GM12878 (cell line): ENCODE measurements at regions not wholly inside any gene's neighbourhood (a gene's known extent, or its start where the extent isn't known, plus 50 kb on each side); places are given as distances from the start of the nearest gene placed in this dataset.
"Not testable (repeated sequence)": the region's sequence is repeated elsewhere in the genome, so short reads cannot be mapped to it uniquely, and the experiment has no call there.

Source experiments
- ATAC-seq: fragments of 200-7000 bp; cut with Tn5 transposase; 3 replicates; pipeline ENCODE4 v1.9.1; 2020; ENCODE audit warnings: mild to moderate bottlenecking, moderate library complexity
- BruUV-seq: library from RNA; stranded (reverse); fragments of 400-500 nt; replicated peaks from 2 replicates; lab custom pipeline; 2021; lab: Mats Ljungman, UMichigan
- CTCF ChIA-PET: fragments of 300-600 bp; sonication (Branson Sonifier 250); formaldehyde crosslinking; extraction: SDS; loops from one replicate; lab custom pipeline; 2021; ENCODE audit warnings: inconsistent platforms; lab: Yijun Ruan, JAX
- POLR2A ChIA-PET: fragments of 350-600 bp; formaldehyde crosslinking; extraction: SDS; loops from one replicate; lab custom pipeline; 2021; ENCODE audit warnings: inconsistent platforms; lab: Charles Lee
- RAD21 ChIA-PET: fragments of 300-600 bp; sonication (Branson Sonifier 250); formaldehyde crosslinking; loops from one replicate; lab custom pipeline; 2023; ENCODE audit warnings: antibody characterized with exemption; ENCODE audit not compliant: unreplicated experiment; lab: Charles Lee
- SMC1A ChIA-PET: fragments of 300-600 bp; sonication (Branson Sonifier 250); formaldehyde crosslinking; loops from one replicate; lab custom pipeline; 2023; ENCODE audit not compliant: unreplicated experiment, uncharacterized antibody; lab: Charles Lee
- DNase-seq: peaks from one replicate; pipeline ENCODE4 v3.0.0-alpha.2; 2011; ENCODE audit warnings: low read depth, low spot score
- FAIRE-seq: peaks from 3 replicates; lab custom pipeline; 2011; peaks lifted over from hg19 to GRCh38; lab: Jason Lieb, UNC
- H2AFZ ChIP-seq: 2 replicates; pipeline ENCODE4 v1.6.0; 2011; ENCODE audit warnings: low read depth, low read length, control low read depth; ENCODE audit not compliant: control insufficient read depth
- H3K27ac ChIP-seq: 2 replicates; pipeline ENCODE4 v1.5.1; 2011; ENCODE audit warnings: control low read depth; ENCODE audit not compliant: control insufficient read depth, insufficient read depth
- H3K27me3 ChIP-seq, 2 experiments: replicated peaks in 1 of 2; 2 replicates each; pipeline versions ENCODE4 v1.6.0 to v1.6.1; 2011; ENCODE audit warnings: low read length in 1 of 2; ENCODE audit not compliant: control insufficient read depth in 2 of 2, insufficient read depth in 2 of 2
- H3K36me3 ChIP-seq, 2 experiments: 2 replicates each; pipeline ENCODE4 v1.5.1; 2011; ENCODE audit warnings: low read length in 1 of 2; ENCODE audit not compliant: control insufficient read depth in 2 of 2, insufficient read depth in 2 of 2
- H3K4me1 ChIP-seq: 2 replicates; pipeline ENCODE4 v1.6.1; 2011; ENCODE audit warnings: mild to moderate bottlenecking, low read length, moderate library complexity, mixed read lengths; ENCODE audit not compliant: control insufficient read depth, insufficient read depth
- H3K4me2 ChIP-seq: 2 replicates; pipeline ENCODE4 v1.6.0; 2011; ENCODE audit warnings: control low read depth; ENCODE audit not compliant: control insufficient read depth, insufficient read depth
- H3K4me3 ChIP-seq: fragments of 200-600 bp; sonication (generic); 2 replicates; pipeline ENCODE4 v1.5.1; 2016
- H3K79me2 ChIP-seq: 2 replicates; pipeline ENCODE4 v1.6.0; 2011; ENCODE audit warnings: low read length; ENCODE audit not compliant: control insufficient read depth, insufficient read depth
- H3K9ac ChIP-seq: 2 replicates; pipeline ENCODE4 v1.8.0; 2011; ENCODE audit warnings: low read length, control low read depth, mixed read lengths; ENCODE audit not compliant: control insufficient read depth, insufficient read depth
- H3K9me3 ChIP-seq: replicated peaks from 3 replicates; pipeline ENCODE4 v1.5.1; 2011; ENCODE audit warnings: mild to moderate bottlenecking, low read length; ENCODE audit not compliant: control insufficient read depth, insufficient read depth
- H4K20me1 ChIP-seq: 2 replicates; pipeline ENCODE4 v1.6.0; 2011; ENCODE audit not compliant: control insufficient read depth, insufficient read depth
- WGBS: methylation state at CpG from one replicate; pipeline ENCODE4 v1.1.6; 2016; ENCODE audit warnings: low lambda C conversion rate; ENCODE audit not compliant: insufficient replicate concordance, insufficient coverage; ENCODE audit errors: missing lambda C conversion rate; 5-methylcytosine and 5-hydroxymethylcytosine counted together
- in situ Hi-C: fragments of 300-500 bp; cut with MboI; formaldehyde crosslinking; loops from 9 replicates; pipeline ENCODE4 v1.14.3; 2018; ENCODE audit warnings: mixed read lengths
- intact Hi-C: fragments of 100-400 bp; cut with micrococcal nuclease; formaldehyde crosslinking; loops from one replicate; pipeline ENCODE4 v1.14.2; 2022; ENCODE audit not compliant: unreplicated experiment

DNA sequence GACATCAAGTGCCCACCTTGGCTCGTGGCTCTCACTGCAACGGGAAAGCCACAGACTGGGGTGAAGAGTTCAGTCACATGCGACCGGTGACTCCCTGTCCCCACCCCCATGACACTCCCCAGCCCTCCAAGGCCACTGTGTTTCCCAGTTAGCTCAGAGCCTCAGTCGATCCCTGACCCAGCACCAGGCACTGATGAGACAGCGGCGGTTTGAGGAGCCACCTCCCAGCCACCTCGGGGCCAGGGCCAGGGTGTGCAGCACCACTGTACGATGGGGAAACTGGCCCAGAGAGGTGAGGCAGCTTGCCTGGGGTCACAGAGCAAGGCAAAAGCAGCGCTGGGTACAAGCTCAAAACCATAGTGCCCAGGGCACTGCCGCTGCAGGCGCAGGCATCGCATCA lies 266.0 kb downstream of the OR4F29 start:
- BruUV-seq, H3K4me1 ChIP-seq, H3K9me3 ChIP-seq, H3K36me3 ChIP-seq, POLR2A ChIA-PET, H3K9ac ChIP-seq, H2AFZ ChIP-seq, H3K4me2 ChIP-seq, RAD21 ChIA-PET, H3K4me3 ChIP-seq, FAIRE-seq, ATAC-seq, H4K20me1 ChIP-seq, DNase-seq, H3K27ac ChIP-seq, CTCF ChIA-PET, H3K27me3 ChIP-seq, intact Hi-C loops, SMC1A ChIA-PET, in situ Hi-C loops, H3K79me2 ChIP-seq: not testable (repeated sequence)
- WGBS, result 98% methylated on average over 4 of the region's 13 CpGs

DNA sequence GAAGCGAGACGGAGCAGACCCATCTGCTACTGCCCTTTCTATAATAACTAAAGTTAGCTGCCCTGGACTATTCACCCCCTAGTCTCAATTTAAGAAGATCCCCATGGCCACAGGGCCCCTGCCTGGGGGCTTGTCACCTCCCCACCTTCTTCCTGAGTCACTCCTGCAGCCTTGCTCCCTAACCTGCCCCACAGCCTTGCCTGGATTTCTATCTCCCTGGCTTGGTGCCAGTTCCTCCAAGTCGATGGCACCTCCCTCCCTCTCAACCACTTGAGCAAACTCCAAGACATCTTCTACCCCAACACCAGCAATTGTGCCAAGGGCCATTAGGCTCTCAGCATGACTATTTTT lies 267.2 kb downstream of the OR4F29 start:
- RAD21 ChIA-PET, H2AFZ ChIP-seq, POLR2A ChIA-PET, DNase-seq, ATAC-seq, H3K36me3 ChIP-seq, SMC1A ChIA-PET, intact Hi-C loops, H3K9me3 ChIP-seq, H3K27me3 ChIP-seq, CTCF ChIA-PET, H3K9ac ChIP-seq, in situ Hi-C loops, FAIRE-seq, H3K4me2 ChIP-seq, H3K4me1 ChIP-seq, H3K79me2 ChIP-seq, H4K20me1 ChIP-seq, H3K27ac ChIP-seq, H3K4me3 ChIP-seq, BruUV-seq: not testable (repeated sequence)
- WGBS, result 80% methylated on average over 1 of the region's 3 CpGs

GRCh38 chr1:183620-184335 lies 267.7 kb downstream of the OR4F29 start:
- H3K9ac ChIP-seq, DNase-seq, intact Hi-C loops, H3K36me3 ChIP-seq, H3K79me2 ChIP-seq, H2AFZ ChIP-seq, in situ Hi-C loops, ATAC-seq, H3K27me3 ChIP-seq, FAIRE-seq, SMC1A ChIA-PET, RAD21 ChIA-PET, BruUV-seq, H3K9me3 ChIP-seq, H3K4me1 ChIP-seq, H3K4me2 ChIP-seq, H4K20me1 ChIP-seq, POLR2A ChIA-PET, H3K27ac ChIP-seq, H3K4me3 ChIP-seq, CTCF ChIA-PET: not testable (repeated sequence)
- 91% methylated on average over 6 of the region's 13 CpGs for WGBS

DNA sequence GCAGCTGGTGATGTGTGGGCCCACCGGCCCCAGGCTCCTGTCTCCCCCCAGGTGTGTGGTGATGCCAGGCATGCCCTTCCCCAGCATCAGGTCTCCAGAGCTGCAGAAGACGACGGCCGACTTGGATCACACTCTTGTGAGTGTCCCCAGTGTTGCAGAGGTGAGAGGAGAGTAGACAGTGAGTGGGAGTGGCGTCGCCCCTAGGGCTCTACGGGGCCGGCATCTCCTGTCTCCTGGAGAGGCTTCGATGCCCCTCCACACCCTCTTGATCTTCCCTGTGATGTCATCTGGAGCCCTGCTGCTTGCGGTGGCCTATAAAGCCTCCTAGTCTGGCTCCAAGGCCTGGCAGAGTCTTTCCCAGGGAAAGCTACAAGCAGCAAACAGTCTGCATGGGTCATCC lies 268.4 kb downstream of the OR4F29 start:
- H3K9ac ChIP-seq, H3K27ac ChIP-seq, H3K79me2 ChIP-seq, POLR2A ChIA-PET, SMC1A ChIA-PET, H4K20me1 ChIP-seq, BruUV-seq, H3K4me1 ChIP-seq, RAD21 ChIA-PET, intact Hi-C loops, FAIRE-seq, DNase-seq, CTCF ChIA-PET, H3K27me3 ChIP-seq, H2AFZ ChIP-seq, H3K36me3 ChIP-seq, H3K4me3 ChIP-seq, H3K4me2 ChIP-seq, ATAC-seq, in situ Hi-C loops, H3K9me3 ChIP-seq: not testable (repeated sequence)
- 95% methylated on average over 5 of the region's 10 CpGs for WGBS
